ENCODE measurements at regions not wholly inside any gene's neighbourhood (a gene's known extent, or its start where the extent isn't known, plus 50 kb on each side); places are given as distances from the start of the nearest gene placed in this dataset.
"Not testable (repeated sequence)": the region's sequence is repeated elsewhere in the genome, so short reads cannot be mapped to it uniquely, and the experiment has no call there.

GRCh38 chr16:88272437-88272836 is 110.3 kb upstream of the ZNF469 start:
- not testable (repeated sequence) for H4K91ac ChIP-seq (ENCODE audit: insufficient read length, low read depth, low read length)

GRCh38 chr16:88274126-88274750 is 108.5 kb upstream of the ZNF469 start:
- no CpG with 5 or more reads among the region's 11 CpGs for WGBS (ENCODE audit: extremely low coverage, insufficient read length, low lambda C conversion rate)
- not testable (repeated sequence) for H2BK12ac ChIP-seq (ENCODE audit: insufficient read length, low read depth, low read length); H3K18ac ChIP-seq (ENCODE audit: insufficient read length, low read depth, low read length); H3K27me3 Mint-ChIP-seq (ENCODE audit: low read depth); H3K4me2 ChIP-seq (ENCODE audit: insufficient read depth, insufficient read length, low read length); H2BK120ac ChIP-seq (ENCODE audit: low read depth, low read length, poor library complexity, severe bottlenecking); H3K4me1 Mint-ChIP-seq; H3K27me3 ChIP-seq (ENCODE audit: insufficient read depth, low read length); H3K27ac ChIP-seq (ENCODE audit: insufficient read length, low read depth, low read length); H3K14ac ChIP-seq (ENCODE audit: insufficient read depth, low read length); H4K20me1 ChIP-seq (ENCODE audit: control insufficient read depth, insufficient read depth, insufficient read length); H3K36me3 Mint-ChIP-seq (ENCODE audit: insufficient read depth in 1 of 3, low read depth in 3 of 3); H4K5ac ChIP-seq (ENCODE audit: insufficient read length, low read depth, low read length); H3K79me1 ChIP-seq (ENCODE audit: insufficient read depth, low read depth, low read length, poor library complexity, severe bottlenecking); H3K4me1 ChIP-seq (ENCODE audit: insufficient read depth, low read length); H3K56ac ChIP-seq (ENCODE audit: insufficient read length, low read depth, low read length); H4K8ac ChIP-seq (replicated peaks; ENCODE audit: insufficient read length, low read depth, low read length); H3K23me2 ChIP-seq (ENCODE audit: insufficient read length, low read depth, low read length, poor library complexity, severe bottlenecking); H2BK20ac ChIP-seq (ENCODE audit: low read depth, low read length, poor library complexity, severe bottlenecking); H4K91ac ChIP-seq (ENCODE audit: insufficient read length, low read depth, low read length); H3K23ac ChIP-seq (ENCODE audit: insufficient read length, low read depth, low read length); H2BK15ac ChIP-seq (ENCODE audit: low read depth, low read length); H3K4ac ChIP-seq (ENCODE audit: low read depth, low read length); H2AK5ac ChIP-seq (ENCODE audit: insufficient read length, low read length); H3K27ac Mint-ChIP-seq; H3K79me2 ChIP-seq (ENCODE audit: insufficient read depth, low read length); H2BK5ac ChIP-seq (ENCODE audit: insufficient read length, low read length); DNase-seq; H3K9me3 ChIP-seq (ENCODE audit: control insufficient read depth, low read depth, low read length); H2AFZ ChIP-seq (ENCODE audit: low read length); H3K9ac ChIP-seq (ENCODE audit: extremely low read depth, insufficient read length, low read length); H3K4me3 Mint-ChIP-seq; H3T11ph ChIP-seq (ENCODE audit: low read length)
- H3K9me3 Mint-ChIP-seq: peaks cover 6 to 13% of the 10 kb centered on the region in 2 experiments; a peak in 2 of 5 replicates

More at GRCh38 chr16:88272437-88272836, 110.3 kb upstream of the ZNF469 start:
- H3K9ac ChIP-seq (ENCODE audit: extremely low read depth, insufficient read length, low read length); H3K4ac ChIP-seq (ENCODE audit: low read depth, low read length); H3K14ac ChIP-seq (ENCODE audit: insufficient read depth, low read length); H3K18ac ChIP-seq (ENCODE audit: insufficient read length, low read depth, low read length); H3K4me1 ChIP-seq (ENCODE audit: insufficient read depth, low read length); H4K8ac ChIP-seq (replicated peaks; ENCODE audit: insufficient read length, low read depth, low read length); H2BK20ac ChIP-seq (ENCODE audit: low read depth, low read length, poor library complexity, severe bottlenecking); H2BK15ac ChIP-seq (ENCODE audit: low read depth, low read length); H3T11ph ChIP-seq (ENCODE audit: low read length); H3K27me3 Mint-ChIP-seq (ENCODE audit: low read depth); H2AFZ ChIP-seq (ENCODE audit: low read length); H3K79me2 ChIP-seq (ENCODE audit: insufficient read depth, low read length); H3K27ac Mint-ChIP-seq; H2BK5ac ChIP-seq (ENCODE audit: insufficient read length, low read length); H4K5ac ChIP-seq (ENCODE audit: insufficient read length, low read depth, low read length); DNase-seq; H2BK120ac ChIP-seq (ENCODE audit: low read depth, low read length, poor library complexity, severe bottlenecking); H3K27ac ChIP-seq (ENCODE audit: insufficient read length, low read depth, low read length); H3K27me3 ChIP-seq (ENCODE audit: insufficient read depth, low read length); H3K4me2 ChIP-seq (ENCODE audit: insufficient read depth, insufficient read length, low read length); H3K4me3 Mint-ChIP-seq; H3K56ac ChIP-seq (ENCODE audit: insufficient read length, low read depth, low read length); H2BK12ac ChIP-seq (ENCODE audit: insufficient read length, low read depth, low read length); H3K4me1 Mint-ChIP-seq; H3K9me3 ChIP-seq (ENCODE audit: control insufficient read depth, low read depth, low read length); H3K23ac ChIP-seq (ENCODE audit: insufficient read length, low read depth, low read length); H3K23me2 ChIP-seq (ENCODE audit: insufficient read length, low read depth, low read length, poor library complexity, severe bottlenecking); H3K79me1 ChIP-seq (ENCODE audit: insufficient read depth, low read depth, low read length, poor library complexity, severe bottlenecking); H3K36me3 Mint-ChIP-seq (ENCODE audit: insufficient read depth in 1 of 3, low read depth in 3 of 3); H2AK5ac ChIP-seq (ENCODE audit: insufficient read length, low read length); H3K9me3 Mint-ChIP-seq; H4K20me1 ChIP-seq (ENCODE audit: control insufficient read depth, insufficient read depth, insufficient read length): not testable (repeated sequence)
- no CpG with 5 or more reads among the region's 12 CpGs for WGBS (ENCODE audit: extremely low coverage, insufficient read length, low lambda C conversion rate)

Data from H9 (cell line).